ENCODE measurements at regions not wholly inside any gene's neighbourhood (a gene's known extent, or its start where the extent isn't known, plus 50 kb on each side); places are given as distances from the start of the nearest gene placed in this dataset.

DNA sequence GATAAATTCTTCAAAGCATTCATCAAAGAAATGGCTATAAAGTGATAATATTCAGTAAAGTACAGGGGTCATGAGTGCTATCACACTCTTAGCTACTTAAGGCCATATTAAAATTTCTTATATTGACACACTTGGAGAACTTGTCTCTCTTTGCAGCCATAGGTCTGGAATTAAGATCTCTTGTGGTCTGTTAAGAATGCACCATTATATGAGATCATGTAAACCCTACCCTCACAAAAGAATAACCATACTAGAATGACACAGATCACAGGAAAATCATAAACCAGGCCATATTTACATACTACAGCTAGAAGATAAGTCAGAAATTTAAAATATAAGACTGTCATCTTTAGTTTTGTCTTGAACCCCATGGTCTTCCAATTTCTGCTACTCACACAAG is 434.3 kb downstream of the PDGFC start:
- DNase-seq (ENCODE audit: insufficient read length) (no peak), FAIRE-seq (no peak)
- no peak for TF ChIP-seq POLR2AphosphoS5 (IDR thresholded peaks at IDR 0.05; ENCODE audit: low read depth, low read length)
- TF ChIP-seq POLR2A (IDR thresholded peaks at IDR 0.05; ENCODE audit: low read depth, low read length) = no peak
- no peak for TF ChIP-seq TAF1 (IDR thresholded peaks at IDR 0.05; ENCODE audit: borderline replicate concordance, low read depth, low read length)

DNA sequence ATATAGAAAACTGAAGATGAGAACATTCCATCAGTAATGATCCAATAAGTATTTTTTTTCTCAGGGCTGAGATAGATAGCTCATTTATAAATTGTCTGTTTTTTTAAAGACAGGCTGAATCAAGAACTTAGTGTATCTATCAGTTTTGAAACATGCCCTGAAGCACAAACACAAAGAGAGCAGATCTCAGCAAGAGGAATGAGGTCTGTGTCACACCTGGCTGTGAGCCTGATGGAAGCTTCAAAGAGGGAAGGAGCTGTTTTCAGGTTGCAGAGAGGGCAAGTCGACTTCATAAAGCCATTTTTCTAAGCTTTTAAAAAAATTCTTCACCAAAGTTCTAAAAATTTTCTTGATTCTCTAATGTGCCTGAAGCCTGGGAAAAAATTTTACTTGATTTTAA is 434.9 kb downstream of the PDGFC start:
- DNase-seq (ENCODE audit: insufficient read length) (no peak), FAIRE-seq (no peak)
- TF ChIP-seq POLR2AphosphoS5 (IDR thresholded peaks at IDR 0.05; ENCODE audit: low read depth, low read length) = no peak
- no peak for TF ChIP-seq TAF1 (IDR thresholded peaks at IDR 0.05; ENCODE audit: borderline replicate concordance, low read depth, low read length)
- TF ChIP-seq POLR2A (IDR thresholded peaks at IDR 0.05; ENCODE audit: low read depth, low read length) = no peak

DNA sequence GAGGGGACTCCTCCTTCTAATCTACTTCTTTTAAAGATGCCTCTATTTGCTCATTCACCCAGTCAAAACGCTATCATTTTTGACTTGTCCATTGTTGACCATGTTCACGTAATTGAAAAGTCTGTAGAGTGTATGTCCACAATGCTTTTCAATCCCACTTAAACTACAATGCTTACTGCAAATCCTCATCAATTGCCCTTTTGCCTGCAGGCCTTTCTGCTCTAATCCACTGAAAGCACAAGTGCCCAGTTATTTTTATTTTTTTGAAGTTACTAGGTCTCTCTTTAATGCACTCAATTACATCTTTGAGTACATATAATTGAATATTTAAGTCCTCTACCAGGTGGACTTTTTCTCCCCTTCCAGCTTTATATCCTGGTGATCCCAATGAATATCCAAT is 437.4 kb downstream of the PDGFC start:
- no peak for DNase-seq (ENCODE audit: insufficient read length)
- no peak for TF ChIP-seq TAF1 (IDR thresholded peaks at IDR 0.05; ENCODE audit: borderline replicate concordance, low read depth, low read length)
- no peak for TF ChIP-seq POLR2A (IDR thresholded peaks at IDR 0.05; ENCODE audit: low read depth, low read length)
- TF ChIP-seq POLR2AphosphoS5 (IDR thresholded peaks at IDR 0.05; ENCODE audit: low read depth, low read length) = no peak
- no peak for FAIRE-seq

DNA sequence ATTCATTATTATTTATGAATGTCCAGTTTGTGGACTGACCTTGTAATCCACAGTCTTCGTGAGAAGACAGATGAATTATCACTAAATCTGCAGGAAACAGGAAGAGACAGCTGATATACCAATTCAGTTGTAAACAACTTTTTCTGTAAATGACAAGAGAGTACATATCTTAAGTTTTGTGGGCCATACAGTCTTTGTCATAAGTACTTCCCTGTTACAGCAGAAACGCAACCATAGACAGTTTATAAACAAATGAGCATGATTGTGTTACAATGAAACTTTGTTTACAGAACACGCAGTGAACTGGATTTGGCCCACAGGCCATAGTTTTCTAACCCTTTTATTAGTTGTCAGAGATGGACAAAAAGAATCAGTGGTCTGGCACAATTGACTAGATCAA is 443.4 kb downstream of the PDGFC start:
- DNase-seq (ENCODE audit: insufficient read length) = no peak
- no peak for FAIRE-seq
- TF ChIP-seq TAF1 (IDR thresholded peaks at IDR 0.05; ENCODE audit: borderline replicate concordance, low read depth, low read length) (no peak), POLR2A (IDR thresholded peaks at IDR 0.05; ENCODE audit: low read depth, low read length) (no peak), POLR2AphosphoS5 (IDR thresholded peaks at IDR 0.05; ENCODE audit: low read depth, low read length) (no peak)

DNA sequence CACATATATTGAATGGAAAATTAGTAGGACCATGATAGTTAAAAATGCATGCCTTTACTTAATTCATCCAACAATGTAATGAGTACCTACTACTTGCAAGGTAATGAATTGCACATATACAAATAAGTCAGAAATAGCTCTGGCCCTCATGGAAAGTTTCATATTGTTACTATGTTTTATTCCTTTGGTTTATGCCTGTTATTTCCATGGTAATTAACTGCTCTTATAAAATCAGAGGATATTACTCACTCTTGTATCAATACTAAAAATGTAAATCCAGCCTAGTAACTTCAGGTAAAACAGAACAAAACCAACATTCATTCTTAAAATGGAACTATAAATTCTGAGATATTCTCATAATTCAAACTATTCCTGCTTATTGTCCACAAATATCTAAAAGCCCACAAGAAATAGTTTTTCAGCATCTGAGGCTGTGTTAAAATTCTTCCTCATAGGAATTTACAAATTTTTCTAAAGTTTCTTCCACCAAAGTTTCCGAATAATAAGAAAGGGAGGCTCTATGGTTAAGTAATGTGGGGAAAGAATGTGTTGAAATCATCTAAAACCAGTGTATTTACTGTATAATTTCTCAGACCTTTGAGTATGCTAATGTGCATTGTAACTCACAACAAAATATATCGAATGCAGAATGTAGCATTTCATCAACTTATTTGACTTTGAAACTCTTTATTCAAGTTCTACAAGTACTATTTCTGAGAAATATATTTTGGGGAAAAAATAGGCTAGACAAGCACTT is 444.2 kb downstream of the PDGFC start:
- TF ChIP-seq TAF1 (IDR thresholded peaks at IDR 0.05; ENCODE audit: borderline replicate concordance, low read depth, low read length) = no peak
- TF ChIP-seq POLR2A (IDR thresholded peaks at IDR 0.05; ENCODE audit: low read depth, low read length) = no peak
- TF ChIP-seq POLR2AphosphoS5 (IDR thresholded peaks at IDR 0.05; ENCODE audit: low read depth, low read length) = no peak
- FAIRE-seq (no peak), DNase-seq (ENCODE audit: insufficient read length) (no peak)

DNA sequence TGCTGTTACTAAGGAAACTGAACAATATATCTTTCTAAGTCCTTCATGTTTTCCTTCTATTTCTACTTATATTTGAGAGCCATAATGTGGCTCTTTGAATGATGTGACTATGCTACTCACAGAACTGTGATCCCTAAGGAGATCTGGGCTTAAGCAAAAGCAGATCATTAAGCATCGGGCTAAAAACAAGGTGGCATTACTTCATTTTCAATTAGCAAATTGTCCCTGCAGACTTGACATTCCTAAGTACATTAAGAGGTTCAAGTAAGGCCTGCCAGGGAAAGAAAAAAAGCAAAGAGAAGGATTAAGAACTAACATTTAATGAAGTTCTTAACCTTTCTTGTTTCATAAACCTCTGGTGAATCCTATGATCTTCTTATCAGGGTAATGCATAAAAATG is 447.6 kb downstream of the PDGFC start:
- DNase-seq (ENCODE audit: insufficient read length) (no peak), FAIRE-seq (no peak)
- TF ChIP-seq TAF1 (IDR thresholded peaks at IDR 0.05; ENCODE audit: borderline replicate concordance, low read depth, low read length) (no peak), POLR2AphosphoS5 (IDR thresholded peaks at IDR 0.05; ENCODE audit: low read depth, low read length) (no peak), POLR2A (IDR thresholded peaks at IDR 0.05; ENCODE audit: low read depth, low read length) (no peak)

DNA sequence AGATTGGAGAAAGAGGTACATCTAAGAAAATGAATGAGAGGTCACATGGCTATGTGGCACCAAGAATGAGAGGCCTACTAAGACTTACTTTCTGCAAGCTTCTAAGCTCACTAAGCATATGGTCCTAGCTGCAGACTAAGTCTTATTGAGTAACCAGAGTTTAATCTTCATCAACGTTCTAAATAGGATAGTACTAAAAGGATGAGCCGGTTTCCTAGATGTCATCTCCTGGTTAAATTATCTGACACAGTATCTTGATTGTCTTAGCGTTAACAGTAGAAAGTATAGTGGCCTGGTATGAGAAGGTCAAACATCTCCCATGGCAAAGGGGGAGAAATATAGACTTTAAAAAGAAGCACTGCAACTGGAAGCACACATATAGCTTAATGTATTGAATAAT is 448.1 kb downstream of the PDGFC start:
- FAIRE-seq (no peak), DNase-seq (ENCODE audit: insufficient read length) (no peak)
- TF ChIP-seq POLR2A (IDR thresholded peaks at IDR 0.05; ENCODE audit: low read depth, low read length) (no peak), TAF1 (IDR thresholded peaks at IDR 0.05; ENCODE audit: borderline replicate concordance, low read depth, low read length) (no peak), POLR2AphosphoS5 (IDR thresholded peaks at IDR 0.05; ENCODE audit: low read depth, low read length) (no peak)

DNA sequence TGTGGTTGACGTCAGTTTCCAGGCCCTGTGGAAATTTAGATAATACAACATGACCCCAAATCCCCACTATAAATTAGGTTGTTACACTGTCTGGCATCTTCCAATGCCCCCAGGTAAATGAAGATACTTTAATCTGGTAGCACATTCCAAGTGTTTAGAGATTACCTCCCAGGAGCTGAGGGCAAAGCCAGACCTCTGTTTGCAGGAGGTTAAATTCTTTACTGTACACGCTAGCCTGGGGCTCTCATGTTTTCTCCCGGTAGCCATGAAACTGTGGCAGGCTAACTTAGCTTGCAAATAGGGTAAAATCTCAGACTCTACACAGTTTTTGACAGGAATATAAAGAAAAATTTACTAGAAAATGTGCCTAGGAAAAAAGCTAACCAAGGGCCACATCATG is 450.0 kb downstream of the PDGFC start:
- no peak for FAIRE-seq
- TF ChIP-seq TAF1 (IDR thresholded peaks at IDR 0.05; ENCODE audit: borderline replicate concordance, low read depth, low read length) (no peak), POLR2A (IDR thresholded peaks at IDR 0.05; ENCODE audit: low read depth, low read length) (no peak), POLR2AphosphoS5 (IDR thresholded peaks at IDR 0.05; ENCODE audit: low read depth, low read length) (no peak)

DNA sequence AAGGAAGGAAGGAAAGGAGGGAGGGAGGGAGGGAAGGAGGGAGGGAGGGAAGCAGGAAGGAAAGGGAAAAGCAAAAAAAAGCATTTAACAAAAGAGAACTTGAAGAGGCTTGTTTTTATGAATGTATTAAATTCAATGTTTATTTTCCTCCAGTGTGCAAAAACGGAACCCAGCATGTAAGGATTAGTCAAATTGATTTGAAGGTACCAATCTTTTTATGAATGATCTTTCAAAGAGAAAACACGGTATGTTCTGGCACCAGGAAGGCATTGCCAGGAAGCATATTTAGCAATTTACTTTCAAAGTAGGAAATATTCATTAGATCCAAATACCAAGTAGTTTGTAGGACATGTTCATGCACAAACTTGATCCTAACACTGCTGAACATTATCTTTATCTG is 453.6 kb downstream of the PDGFC start:
- TF ChIP-seq TAF1 (IDR thresholded peaks at IDR 0.05; ENCODE audit: borderline replicate concordance, low read depth, low read length) (no peak), POLR2A (IDR thresholded peaks at IDR 0.05; ENCODE audit: low read depth, low read length) (no peak), POLR2AphosphoS5 (IDR thresholded peaks at IDR 0.05; ENCODE audit: low read depth, low read length) (no peak)
- FAIRE-seq (no peak), DNase-seq (ENCODE audit: insufficient read length) (no peak)

More for the DNA sequence above, 450.0 kb downstream of the PDGFC start:
- no peak for DNase-seq (ENCODE audit: insufficient read length)

DNA sequence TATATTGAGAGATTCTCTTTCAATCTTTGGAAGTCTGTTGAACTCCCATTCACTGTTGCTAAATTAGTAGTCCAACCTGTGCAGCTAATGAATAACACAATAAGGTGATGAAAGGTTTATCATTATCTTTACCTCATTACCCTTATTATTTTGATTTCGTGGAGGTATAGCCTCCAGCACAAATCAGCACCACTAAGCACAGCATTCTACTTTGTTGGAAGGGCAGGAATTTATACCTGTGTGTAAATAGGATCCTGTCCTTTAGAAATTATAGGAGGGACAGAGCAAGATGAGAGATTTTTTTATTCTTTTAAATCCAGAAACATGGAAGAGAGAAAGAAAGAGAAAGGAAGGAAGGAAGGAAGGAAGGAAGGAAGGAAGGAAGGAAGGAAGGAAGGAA is 454.1 kb downstream of the PDGFC start:
- DNase-seq (ENCODE audit: insufficient read length) = no peak
- no peak for TF ChIP-seq TAF1 (IDR thresholded peaks at IDR 0.05; ENCODE audit: borderline replicate concordance, low read depth, low read length)
- TF ChIP-seq POLR2A (IDR thresholded peaks at IDR 0.05; ENCODE audit: low read depth, low read length) = no peak
- no peak for TF ChIP-seq POLR2AphosphoS5 (IDR thresholded peaks at IDR 0.05; ENCODE audit: low read depth, low read length)
- FAIRE-seq = no peak

DNA sequence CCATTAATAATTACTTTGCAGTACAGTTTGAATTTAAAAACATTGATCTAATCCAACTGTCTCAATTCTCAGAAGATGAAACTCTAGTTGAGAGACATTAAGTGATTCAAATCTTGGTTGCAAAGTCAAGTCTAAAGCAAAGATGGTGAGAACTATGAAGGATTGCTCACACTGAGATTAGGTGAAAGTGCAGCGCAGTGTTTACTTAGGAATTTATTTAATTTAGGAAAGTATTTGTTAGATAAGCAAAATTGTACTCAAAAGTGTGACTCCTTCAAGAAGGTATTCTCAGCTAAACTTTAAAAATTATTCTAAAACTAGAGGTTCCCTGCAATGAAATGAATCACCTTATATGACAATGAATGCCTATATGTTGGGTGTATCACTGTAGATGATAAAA is 454.9 kb downstream of the PDGFC start:
- FAIRE-seq (no peak), DNase-seq (ENCODE audit: insufficient read length) (no peak)
- no peak for TF ChIP-seq POLR2AphosphoS5 (IDR thresholded peaks at IDR 0.05; ENCODE audit: low read depth, low read length)
- TF ChIP-seq TAF1 (IDR thresholded peaks at IDR 0.05; ENCODE audit: borderline replicate concordance, low read depth, low read length) = no peak
- TF ChIP-seq POLR2A (IDR thresholded peaks at IDR 0.05; ENCODE audit: low read depth, low read length) = no peak

DNA sequence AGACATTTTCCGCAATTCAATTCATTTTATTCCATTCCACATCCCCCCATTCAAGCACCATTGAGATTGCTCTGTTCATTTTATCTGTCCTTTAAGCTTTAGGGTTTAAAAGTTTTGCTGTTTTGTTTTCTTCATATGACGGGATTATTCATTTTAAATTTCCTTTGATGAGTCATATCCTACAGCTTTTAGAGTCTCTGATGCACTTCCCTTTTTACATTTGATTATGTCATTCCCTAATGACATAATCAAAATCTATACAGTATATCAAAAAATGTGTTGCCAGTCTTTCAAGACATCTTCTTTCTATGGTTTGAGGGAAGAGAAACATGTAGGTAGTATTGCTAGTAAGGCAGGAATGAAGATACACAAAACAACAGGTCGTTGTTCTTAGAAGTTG is 456.3 kb downstream of the PDGFC start:
- DNase-seq (ENCODE audit: insufficient read length) = no peak
- TF ChIP-seq POLR2AphosphoS5 (IDR thresholded peaks at IDR 0.05; ENCODE audit: low read depth, low read length) (no peak), TAF1 (IDR thresholded peaks at IDR 0.05; ENCODE audit: borderline replicate concordance, low read depth, low read length) (no peak), POLR2A (IDR thresholded peaks at IDR 0.05; ENCODE audit: low read depth, low read length) (no peak)
- FAIRE-seq = no peak
